ENCODE measurements at regions not wholly inside any gene's neighbourhood (a gene's known extent, or its start where the extent isn't known, plus 50 kb on each side); places are given as distances from the start of the nearest gene placed in this dataset.

GRCh38 chr13:107099661-107100060 lies 531.7 kb upstream of the ARGLU1 start:
- CTCF ChIA-PET = no interaction called here
- TF ChIP-seq, protein P1, sequence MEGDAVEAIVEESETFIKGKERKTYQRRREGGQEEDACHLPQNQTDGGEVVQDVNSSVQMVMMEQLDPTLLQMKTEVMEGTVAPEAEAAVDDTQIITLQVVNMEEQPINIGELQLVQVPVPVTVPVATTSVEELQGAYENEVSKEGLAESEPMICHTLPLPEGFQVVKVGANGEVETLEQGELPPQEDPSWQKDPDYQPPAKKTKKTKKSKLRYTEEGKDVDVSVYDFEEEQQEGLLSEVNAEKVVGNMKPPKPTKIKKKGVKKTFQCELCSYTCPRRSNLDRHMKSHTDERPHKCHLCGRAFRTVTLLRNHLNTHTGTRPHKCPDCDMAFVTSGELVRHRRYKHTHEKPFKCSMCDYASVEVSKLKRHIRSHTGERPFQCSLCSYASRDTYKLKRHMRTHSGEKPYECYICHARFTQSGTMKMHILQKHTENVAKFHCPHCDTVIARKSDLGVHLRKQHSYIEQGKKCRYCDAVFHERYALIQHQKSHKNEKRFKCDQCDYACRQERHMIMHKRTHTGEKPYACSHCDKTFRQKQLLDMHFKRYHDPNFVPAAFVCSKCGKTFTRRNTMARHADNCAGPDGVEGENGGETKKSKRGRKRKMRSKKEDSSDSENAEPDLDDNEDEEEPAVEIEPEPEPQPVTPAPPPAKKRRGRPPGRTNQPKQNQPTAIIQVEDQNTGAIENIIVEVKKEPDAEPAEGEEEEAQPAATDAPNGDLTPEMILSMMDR (IDR thresholded peaks at IDR 0.05; ENCODE audit: control extremely low read depth, extremely low read depth, low read depth, missing control alignments) = no peak
- POLR2A ChIA-PET = no interaction called here
- DNase-seq (ENCODE audit: extremely low spot score) = no peak

- TF ChIP-seq, protein P1 (IDR thresholded peaks at IDR 0.05; ENCODE audit: control extremely low read depth, extremely low read depth, low read depth, missing control alignments) = no peak
- no peak for DNase-seq (ENCODE audit: extremely low spot score)
- POLR2A ChIA-PET = no interaction called here
- CTCF ChIA-PET = interaction anchor here (1.2 kb wide), 1 partner anchor 10 kb away, joined by 3 read pairs; no protein-coding TSS in a partner anchor
Observed at GRCh38 chr13:107097916-107098315, 530.0 kb upstream of the ARGLU1 start.

DNA sequence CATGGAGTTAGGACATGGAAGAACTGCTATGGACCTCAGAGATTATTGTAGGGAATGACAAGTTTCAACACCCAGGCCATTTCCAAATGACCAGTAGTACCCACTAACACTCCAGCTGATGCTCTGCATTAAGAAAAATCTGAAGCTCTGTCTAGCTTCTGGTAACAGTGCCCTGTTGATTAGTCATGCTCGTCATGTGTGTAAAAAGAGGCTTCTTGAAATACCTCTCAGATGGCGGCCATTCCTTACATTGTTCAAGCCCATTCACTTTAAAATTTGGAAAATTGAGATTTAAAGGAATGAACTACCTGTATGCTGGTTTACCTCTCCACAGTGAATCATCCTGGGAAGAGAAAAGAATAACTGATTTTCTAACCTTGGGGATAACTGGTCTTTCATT lies 527.9 kb upstream of the ARGLU1 start:
- ChIA-PET CTCF (no interaction called here), POLR2A (no interaction called here)
- TF ChIP-seq, protein P1 (IDR thresholded peaks at IDR 0.05; ENCODE audit: control extremely low read depth, extremely low read depth, low read depth, missing control alignments) = no peak
- DNase-seq (ENCODE audit: extremely low spot score) = no peak

DNA sequence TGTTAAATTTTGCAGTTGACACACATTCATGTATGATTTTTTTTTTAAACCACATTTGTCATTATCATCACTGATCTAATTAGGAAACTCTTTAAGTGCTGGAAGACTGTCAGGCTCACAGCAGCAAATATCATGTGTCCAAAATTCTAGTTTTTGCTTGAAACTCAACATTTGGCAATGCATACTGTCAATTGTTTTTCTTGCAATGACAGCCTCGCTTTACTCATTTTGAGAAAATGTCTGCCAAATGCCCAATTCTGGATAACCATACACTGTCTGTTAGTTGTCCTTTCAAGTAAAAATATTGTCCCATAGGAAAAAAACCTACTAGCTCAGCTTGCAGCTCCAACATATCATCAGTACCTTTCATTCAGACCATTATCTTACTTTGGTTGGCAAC lies 523.9 kb upstream of the ARGLU1 start:
- TF ChIP-seq, protein P1 (IDR thresholded peaks at IDR 0.05; ENCODE audit: control extremely low read depth, extremely low read depth, low read depth, missing control alignments) = no peak
- DNase-seq (ENCODE audit: extremely low spot score) = no peak
- CTCF ChIA-PET = no interaction called here
- POLR2A ChIA-PET = no interaction called here

DNA sequence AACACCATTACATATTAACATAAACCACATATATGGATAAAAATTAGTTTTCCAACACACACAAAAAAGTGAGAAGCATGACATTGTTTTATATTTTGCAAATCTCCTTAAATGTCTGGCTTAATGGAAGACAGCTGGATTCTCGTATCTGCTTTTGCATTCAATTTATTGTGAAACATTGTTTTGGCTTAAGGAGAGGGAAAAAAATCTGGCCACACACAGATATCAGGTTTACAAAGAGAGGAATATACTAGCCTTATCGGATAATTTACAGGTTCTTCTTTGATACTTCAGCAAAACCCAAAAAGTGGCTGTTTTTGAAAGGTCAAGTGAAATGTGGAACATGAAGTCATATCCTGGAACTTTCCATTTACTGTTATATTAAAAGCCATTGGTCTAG lies 523.5 kb upstream of the ARGLU1 start:
- TF ChIP-seq, protein P1 (IDR thresholded peaks at IDR 0.05; ENCODE audit: control extremely low read depth, extremely low read depth, low read depth, missing control alignments) = no peak
- CTCF ChIA-PET = no interaction called here
- no peak for DNase-seq (ENCODE audit: extremely low spot score)
- POLR2A ChIA-PET = no interaction called here

DNA sequence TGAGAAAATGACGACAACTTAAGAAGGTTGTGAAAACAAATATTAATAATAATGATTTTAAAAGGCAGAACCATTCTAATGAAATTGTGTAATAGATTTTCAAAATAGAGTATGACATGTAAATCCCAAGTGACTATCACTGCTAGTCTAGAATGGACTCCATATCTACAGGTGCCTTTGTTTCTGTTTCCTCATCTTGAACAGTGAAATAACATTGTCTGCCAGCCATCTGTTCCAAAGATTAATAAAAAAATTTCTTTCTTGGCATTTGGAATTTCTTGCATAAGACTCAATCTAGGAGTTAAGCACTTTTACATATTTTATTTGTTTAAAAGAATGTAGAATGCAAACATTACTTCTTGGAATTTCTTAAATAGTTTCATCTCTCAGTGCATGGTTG lies 520.1 kb upstream of the ARGLU1 start:
- CTCF ChIA-PET = no interaction called here
- TF ChIP-seq, protein P1 (IDR thresholded peaks at IDR 0.05; ENCODE audit: control extremely low read depth, extremely low read depth, low read depth, missing control alignments) = no peak
- DNase-seq (ENCODE audit: extremely low spot score) = no peak
- POLR2A ChIA-PET = no interaction called here
